HG03039 (cell line): ENCODE measurements at regions not wholly inside any gene's neighbourhood (a gene's known extent, or its start where the extent isn't known, plus 50 kb on each side); places are given as distances from the start of the nearest gene placed in this dataset.

Source experiments
- ATAC-seq: cut with Tn5 transposase; IDR thresholded peaks from one replicate; pipeline ENCODE4 v1.9.1; 2021; ENCODE audit warnings: mild to moderate bottlenecking, moderate library complexity; ENCODE audit not compliant: unreplicated experiment

DNA sequence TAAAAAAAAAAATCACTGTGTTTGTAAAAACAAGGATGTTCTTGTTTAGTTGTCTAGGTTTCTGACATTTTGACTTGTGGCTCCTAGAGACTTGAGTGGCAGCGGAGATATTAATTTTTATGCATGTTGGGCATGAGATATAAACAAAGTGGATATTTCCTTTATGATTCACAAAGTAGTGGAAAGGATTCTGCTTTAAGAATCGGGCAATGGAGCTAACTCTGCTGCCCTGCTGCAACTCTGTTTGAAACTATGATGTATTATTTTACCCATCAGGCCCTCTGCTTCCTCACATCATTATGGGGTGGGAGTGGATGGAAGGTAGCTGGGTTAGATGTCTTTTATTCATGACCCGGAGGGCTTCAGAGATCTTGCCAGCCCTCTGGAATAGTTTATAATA lies 94.1 kb upstream of the CD180 start:
- ATAC-seq: no peak

DNA sequence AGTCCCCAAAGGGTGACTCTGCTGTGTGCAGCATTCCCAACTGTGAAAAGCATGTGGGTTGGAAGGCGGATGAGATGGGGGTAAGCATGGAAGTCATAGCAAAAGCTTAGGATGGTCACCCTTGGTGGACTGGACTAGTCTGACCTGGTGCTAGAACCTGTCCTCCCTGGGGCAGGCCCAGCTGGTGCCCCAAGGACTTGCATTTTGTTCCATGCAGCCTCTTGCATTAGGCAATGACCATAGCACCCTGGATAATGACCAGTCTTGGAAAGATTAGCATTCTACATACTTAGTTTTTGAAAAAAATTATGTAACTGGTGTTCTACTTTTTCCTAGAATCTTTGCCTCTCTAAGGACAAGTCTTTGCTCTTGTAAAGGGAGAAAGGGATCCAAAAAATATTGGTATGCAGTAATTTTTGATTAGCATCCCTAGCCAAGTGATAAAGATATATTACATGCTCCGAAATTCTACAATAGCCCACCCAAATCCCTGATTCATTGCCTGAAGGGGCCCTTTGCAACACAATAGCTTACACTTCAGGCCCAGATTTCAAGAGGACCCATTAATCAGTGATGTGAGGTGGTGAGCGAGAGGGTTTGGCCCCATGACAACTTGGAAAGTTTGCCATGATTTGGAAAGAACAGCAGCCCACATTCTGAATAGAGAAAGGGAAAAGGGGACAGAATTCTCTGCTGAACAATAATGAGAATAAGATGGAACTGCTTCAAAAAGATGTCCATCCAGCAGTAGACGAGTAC lies 93.3 kb upstream of the CD180 start:
- no peak for ATAC-seq

GRCh38 chr5:67287510-67288268 lies 91.1 kb upstream of the CD180 start:
- ATAC-seq: no peak

- no peak for ATAC-seq
Measured at GRCh38 chr5:67286006-67286405, 89.4 kb upstream of the CD180 start.

DNA sequence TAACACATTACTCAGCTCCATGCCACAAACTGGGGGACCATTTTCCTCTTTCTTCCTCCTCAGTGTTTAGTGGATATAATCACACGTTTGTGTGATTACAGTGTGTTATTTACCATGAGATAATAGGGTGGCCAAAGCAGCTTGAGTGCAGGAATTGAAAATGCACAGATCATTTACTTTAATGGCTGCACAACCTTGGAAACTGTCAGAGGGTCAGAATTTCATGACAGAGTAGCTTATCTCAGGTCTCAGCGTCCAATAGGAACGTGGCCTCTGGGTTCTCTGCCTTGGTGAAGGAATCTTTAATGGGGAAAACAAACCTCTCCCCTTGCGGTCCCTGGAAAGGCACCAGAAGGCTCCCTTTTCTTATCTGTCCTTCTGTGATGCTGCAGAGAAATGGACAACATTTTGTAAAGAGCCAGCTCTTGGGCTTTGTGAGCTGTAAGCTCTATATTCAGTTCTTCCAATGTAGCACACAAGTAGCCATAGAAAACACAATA lies 87.4 kb upstream of the CD180 start:
- no peak for ATAC-seq

GRCh38 chr5:67283275-67283987 lies 86.8 kb upstream of the CD180 start:
- no peak for ATAC-seq

DNA sequence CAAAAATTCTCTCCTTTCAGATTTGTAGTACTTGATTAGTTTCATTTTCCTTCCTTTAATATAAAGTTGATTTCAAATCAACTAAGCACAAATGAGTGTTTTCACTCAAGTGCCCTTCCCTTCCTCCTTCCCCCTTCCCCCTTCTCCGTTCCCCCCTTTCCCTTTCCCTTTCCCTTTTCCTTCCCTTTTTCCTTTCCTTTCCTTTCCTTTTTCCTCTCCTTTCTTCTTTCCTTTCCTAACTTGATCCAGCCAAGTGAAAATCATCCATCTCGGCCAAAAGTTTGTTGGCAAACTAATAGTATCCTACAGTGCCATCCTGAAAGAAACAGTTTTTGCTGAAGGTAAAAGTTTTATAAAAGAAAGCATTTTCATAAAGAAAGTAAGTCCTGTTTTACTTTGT lies 85.3 kb upstream of the CD180 start:
- no peak for ATAC-seq

- no peak for ATAC-seq
Measured at GRCh38 chr5:67273689-67274356, 77.2 kb upstream of the CD180 start.

DNA sequence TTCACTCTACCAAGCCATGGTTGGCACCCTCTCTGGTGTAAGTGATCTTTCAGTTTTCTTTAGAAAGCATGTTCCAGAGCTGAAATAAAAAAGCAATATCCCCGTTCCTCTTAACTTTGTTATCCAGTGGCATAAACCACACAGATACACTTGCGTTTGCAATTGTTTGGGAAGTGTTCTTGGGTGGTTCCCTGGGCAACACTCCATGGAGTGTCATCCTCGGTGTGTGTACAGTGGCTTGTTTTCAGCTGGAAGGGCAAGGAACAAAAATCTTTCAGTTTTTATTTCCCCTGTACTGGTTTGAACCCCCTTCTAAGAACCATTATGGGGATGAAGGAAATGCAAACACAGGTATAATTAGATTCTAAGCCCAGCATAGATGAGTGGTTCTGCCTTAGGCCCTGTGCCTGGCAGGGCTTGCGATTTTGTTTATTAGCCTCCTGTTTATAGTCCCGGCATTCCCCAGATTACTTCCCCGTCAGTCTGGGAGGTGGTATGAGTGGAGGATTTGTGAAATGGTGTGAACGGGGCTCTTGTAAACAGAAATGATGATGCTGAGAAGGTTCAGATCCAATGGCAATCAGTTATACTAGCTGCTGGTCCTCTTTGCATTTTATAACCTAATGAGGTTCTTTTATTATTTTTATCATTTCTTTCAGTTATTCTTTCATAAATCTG lies 76.0 kb upstream of the CD180 start:
- ATAC-seq: no peak

- ATAC-seq: no peak
Measured at GRCh38 chr5:67268231-67269021, 71.8 kb upstream of the CD180 start.

DNA sequence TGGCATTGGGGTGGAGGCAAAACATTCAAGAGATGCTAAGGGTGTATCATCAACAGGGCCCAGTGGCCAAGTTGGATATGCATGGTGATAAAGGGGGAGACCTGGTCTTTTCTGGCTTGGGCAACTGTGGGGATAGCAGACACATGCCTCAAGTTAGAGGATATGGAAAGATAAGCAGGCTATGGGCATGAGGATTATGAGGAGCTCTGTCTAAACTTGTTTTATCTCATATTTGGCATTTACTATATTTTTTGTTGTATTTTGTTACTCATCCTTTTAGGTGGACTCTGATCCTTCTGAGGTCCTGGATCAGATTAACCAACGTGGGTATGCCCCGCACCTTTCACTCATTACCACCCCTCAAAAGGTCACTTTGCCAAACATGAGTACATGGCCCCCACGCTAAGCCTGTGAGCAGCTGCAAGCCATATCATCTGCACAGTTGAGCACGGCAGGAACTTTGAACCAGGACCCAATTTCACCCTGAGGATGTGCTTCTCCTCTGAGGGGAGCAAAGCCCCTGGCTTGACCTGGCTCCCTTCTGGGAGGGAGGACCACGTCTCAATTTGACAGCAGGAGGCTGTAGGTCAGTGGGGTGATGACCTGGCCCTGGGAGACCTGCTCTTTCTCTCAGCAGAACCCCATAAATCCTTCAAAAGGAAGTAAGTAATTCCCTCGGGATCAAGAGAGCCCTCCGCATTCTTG lies 71.1 kb upstream of the CD180 start:
- ATAC-seq: no peak

- no peak for ATAC-seq
Measured at GRCh38 chr5:67266654-67267350, 70.2 kb upstream of the CD180 start.

DNA sequence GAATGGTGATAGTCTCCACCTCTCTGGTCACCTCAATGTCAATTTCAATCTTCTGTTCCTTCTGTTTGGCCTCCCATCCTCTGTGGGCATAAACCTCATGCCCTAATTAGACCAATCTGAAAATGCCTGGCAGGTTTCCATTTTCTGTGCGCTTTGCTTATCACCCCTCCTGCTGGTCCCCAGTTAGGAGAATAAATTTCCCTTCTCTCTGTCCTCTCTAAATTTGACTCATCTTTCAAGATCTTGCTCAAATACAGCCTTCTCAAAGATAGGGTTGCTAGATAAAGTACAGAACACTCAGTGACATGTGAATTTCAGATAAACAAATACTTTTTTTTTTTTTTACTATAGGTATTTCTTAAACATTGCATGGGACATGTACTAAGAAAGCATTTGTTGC lies 69.4 kb upstream of the CD180 start:
- no peak for ATAC-seq

DNA sequence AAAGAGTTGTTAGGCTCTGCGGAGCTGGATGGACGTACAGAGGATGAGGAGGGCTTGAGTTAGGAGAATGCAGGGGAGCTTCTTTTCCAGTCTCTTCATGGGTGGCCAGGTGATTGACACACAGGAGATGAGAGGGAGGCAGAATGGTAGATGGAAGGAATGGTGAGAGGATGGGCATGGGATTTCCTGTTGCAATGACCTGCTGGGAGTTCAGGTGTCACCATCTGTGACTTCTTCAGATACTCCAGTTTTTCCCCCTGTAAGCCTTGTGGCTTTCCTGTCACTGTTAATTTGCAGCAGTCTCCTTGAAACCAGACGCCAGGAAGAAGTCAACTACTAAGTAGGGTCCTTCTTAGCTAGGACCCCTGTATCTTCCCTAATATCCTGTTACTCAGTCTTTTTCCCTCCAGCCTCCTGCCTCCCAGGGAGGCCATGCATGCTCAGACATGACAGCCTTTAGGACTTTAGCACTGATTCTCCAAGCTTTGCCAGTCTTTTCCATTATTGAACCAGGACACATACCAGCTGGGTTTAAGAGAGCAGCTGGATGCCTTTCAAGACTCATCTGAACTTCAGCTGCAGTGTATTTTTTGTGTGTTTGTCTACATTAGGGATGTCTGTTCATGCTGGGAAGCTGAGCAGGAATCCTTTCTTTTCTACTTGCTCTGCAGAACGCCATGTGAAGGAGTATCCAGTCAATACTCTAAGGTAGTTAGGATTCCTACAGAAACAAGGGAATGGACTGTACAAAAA lies 67.2 kb upstream of the CD180 start:
- no peak for ATAC-seq

GRCh38 chr5:67262956-67263355 lies 66.4 kb upstream of the CD180 start:
- ATAC-seq: no peak

DNA sequence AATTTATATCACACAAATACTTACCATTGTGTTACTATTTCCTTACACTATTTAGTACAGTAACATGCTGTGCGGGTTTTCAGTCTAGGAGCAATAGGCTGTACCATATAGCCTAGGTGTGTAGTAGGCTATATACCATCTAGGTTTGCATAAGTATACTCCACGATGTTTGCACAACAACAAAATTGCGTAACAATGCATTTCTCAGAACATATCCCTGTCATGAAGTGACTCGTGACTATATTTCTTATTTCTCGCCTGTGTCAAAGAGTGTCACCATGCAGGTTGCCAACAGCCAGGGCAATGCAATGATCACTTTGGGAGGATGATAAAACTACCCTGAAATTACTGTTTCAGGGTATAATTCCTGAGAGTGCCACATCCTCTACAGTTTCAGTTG lies 65.6 kb upstream of the CD180 start:
- ATAC-seq: no peak

DNA sequence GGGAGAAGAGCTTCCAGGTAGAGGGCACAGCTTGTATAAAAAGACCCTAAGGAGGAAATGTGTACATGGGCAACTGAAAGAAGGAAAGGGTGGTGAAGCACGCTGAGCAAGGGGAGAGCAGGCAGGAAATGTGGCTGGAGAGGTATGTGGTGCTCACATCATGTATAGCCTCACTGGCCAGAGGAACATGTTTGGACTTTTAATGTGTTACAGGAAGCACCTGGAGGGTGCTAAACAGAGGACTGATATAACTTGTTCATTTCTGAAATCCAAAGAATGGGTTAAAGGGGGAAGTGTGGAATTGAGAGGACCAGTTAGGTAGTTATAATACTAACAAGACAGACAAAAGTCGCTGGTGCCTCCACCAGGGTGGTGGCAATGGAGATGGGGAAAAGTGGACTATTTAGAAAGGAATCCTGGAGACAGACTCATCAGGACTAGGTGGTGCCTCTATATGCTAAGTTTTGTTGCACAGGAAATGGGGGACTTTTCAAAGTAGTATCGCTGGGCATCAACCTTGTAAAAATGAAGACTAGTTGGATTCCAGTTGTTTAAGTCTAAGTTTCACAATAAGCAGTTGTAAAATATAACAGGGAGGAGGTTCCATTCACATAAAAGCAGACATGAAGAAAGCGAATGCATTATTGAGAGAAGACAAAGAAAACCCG lies 63.1 kb upstream of the CD180 start:
- no peak for ATAC-seq
